PC-3 (cell line): ENCODE measurements at regions not wholly inside any gene's neighbourhood (a gene's known extent, or its start where the extent isn't known, plus 50 kb on each side); places are given as distances from the start of the nearest gene placed in this dataset.

Experiments used
- CTCF ChIP-seq: fragments of 300-600 bp; sonication (generic); conservative IDR thresholded peaks from 2 replicates; pipeline ENCODE4 v1.5.1; 2017; ENCODE audit warnings: antibody characterized with exemption, low read depth, mild to moderate bottlenecking, low read length
- EZH2 ChIP-seq: fragments of 300-600 bp; sonication (generic); IDR thresholded peaks from one replicate; pipeline ENCODE4 v1.6.1; 2017; ENCODE audit warnings: antibody characterized with exemption, mild to moderate bottlenecking, low read length; ENCODE audit not compliant: unreplicated experiment

- TF ChIP-seq CTCF = no peak
- no peak for TF ChIP-seq EZH2
Observed at GRCh38 chr1:99579691-99580172, 66.2 kb upstream of the PALMD start.
